ENCODE measurements at regions not wholly inside any gene's neighbourhood (a gene's known extent, or its start where the extent isn't known, plus 50 kb on each side); places are given as distances from the start of the nearest gene placed in this dataset.

- ATAC-seq: no peak
- no peak for DNase-seq
Observed at GRCh38 chr6:8710668-8711431, 275.5 kb upstream of the SLC35B3 start.

- ATAC-seq (no peak), DNase-seq (no peak)
Observed at GRCh38 chr6:8707956-8708772, 272.8 kb upstream of the SLC35B3 start.

GRCh38 chr6:8707369-8707768 lies 272.0 kb upstream of the SLC35B3 start:
- DNase-seq: no peak
- ATAC-seq: no peak

GRCh38 chr6:8705435-8706020 lies 270.2 kb upstream of the SLC35B3 start:
- ATAC-seq: no peak
- no peak for DNase-seq

- ATAC-seq (no peak), DNase-seq (no peak)
Observed at GRCh38 chr6:8703059-8703458, 267.7 kb upstream of the SLC35B3 start.

GRCh38 chr6:8688821-8689220 lies 253.5 kb upstream of the SLC35B3 start:
- ATAC-seq (no peak), DNase-seq (no peak)

- no peak for DNase-seq
- ATAC-seq: no peak
Observed at GRCh38 chr6:8686077-8686476, 250.7 kb upstream of the SLC35B3 start.

GRCh38 chr6:8683204-8683603 lies 247.9 kb upstream of the SLC35B3 start:
- ATAC-seq: no peak

GRCh38 chr6:8679823-8680222 lies 244.5 kb upstream of the SLC35B3 start:
- no peak for ATAC-seq
- DNase-seq: no peak

More at GRCh38 chr6:8683204-8683603, 247.9 kb upstream of the SLC35B3 start:
- no peak for DNase-seq

GRCh38 chr6:8678466-8678865 lies 243.1 kb upstream of the SLC35B3 start:
- DNase-seq (no peak), ATAC-seq (no peak)

GRCh38 chr6:8674126-8674525 lies 238.8 kb upstream of the SLC35B3 start:
- DNase-seq: no peak
- ATAC-seq: no peak

GRCh38 chr6:8672882-8673281 lies 237.5 kb upstream of the SLC35B3 start:
- no peak for DNase-seq
- no peak for ATAC-seq

- no peak for DNase-seq
- no peak for ATAC-seq
Observed at GRCh38 chr6:8670792-8671191, 235.4 kb upstream of the SLC35B3 start.

- no peak for ATAC-seq
- no peak for DNase-seq
Observed at GRCh38 chr6:8664700-8665099, 229.4 kb upstream of the SLC35B3 start.

- DNase-seq: no peak
- ATAC-seq: no peak
Observed at GRCh38 chr6:8664070-8664469, 228.7 kb upstream of the SLC35B3 start.

- ATAC-seq (no peak), DNase-seq (no peak)
Observed at GRCh38 chr6:8659404-8660189, 224.3 kb upstream of the SLC35B3 start.

GRCh38 chr6:8658416-8658815 lies 223.1 kb upstream of the SLC35B3 start:
- no peak for ATAC-seq
- DNase-seq: no peak

- DNase-seq (no peak), ATAC-seq (no peak)
Observed at GRCh38 chr6:8657522-8657921, 222.2 kb upstream of the SLC35B3 start.

GRCh38 chr6:8655670-8656454 lies 220.5 kb upstream of the SLC35B3 start:
- DNase-seq (no peak), ATAC-seq (no peak)

GRCh38 chr6:8652710-8653109 lies 217.4 kb upstream of the SLC35B3 start:
- DNase-seq: no peak
- ATAC-seq: no peak

GRCh38 chr6:8651998-8652397 lies 216.7 kb upstream of the SLC35B3 start:
- ATAC-seq (no peak), DNase-seq (no peak)

GRCh38 chr6:8645212-8645611 lies 209.9 kb upstream of the SLC35B3 start:
- no peak for ATAC-seq
- no peak for DNase-seq

Measured in stimulated activated naive CD8-positive, alpha-beta T cell treated with anti-CD3 and anti-CD28 coated beads, Interleukin-15, Interleukin-2, amounts not matched to agents 100 U/mL and 50 U/mL, for 24 hours (primary cell).